H7 (cell line): ENCODE measurements at regions not wholly inside any gene's neighbourhood (a gene's known extent, or its start where the extent isn't known, plus 50 kb on each side); places are given as distances from the start of the nearest gene placed in this dataset.

Source experiments
- DNase-seq: peaks from one replicate; pipeline ENCODE4 v3.0.0; 2012
- H3K27me3 ChIP-seq: 2 replicates; pipeline ENCODE4 v1.6.0; 2011; ENCODE audit warnings: mild to moderate bottlenecking, low read length; ENCODE audit not compliant: control insufficient read depth, insufficient read depth
- H3K36me3 ChIP-seq: replicated peaks from 2 replicates; pipeline ENCODE4 v1.5.1; 2011; ENCODE audit warnings: low read length; ENCODE audit not compliant: control insufficient read depth, insufficient read depth
- H3K4me3 ChIP-seq: 2 replicates; pipeline ENCODE4 v1.5.1; 2011; ENCODE audit warnings: low read depth, mild to moderate bottlenecking, control low read depth, low read length, moderate library complexity; ENCODE audit not compliant: insufficient read depth

DNA sequence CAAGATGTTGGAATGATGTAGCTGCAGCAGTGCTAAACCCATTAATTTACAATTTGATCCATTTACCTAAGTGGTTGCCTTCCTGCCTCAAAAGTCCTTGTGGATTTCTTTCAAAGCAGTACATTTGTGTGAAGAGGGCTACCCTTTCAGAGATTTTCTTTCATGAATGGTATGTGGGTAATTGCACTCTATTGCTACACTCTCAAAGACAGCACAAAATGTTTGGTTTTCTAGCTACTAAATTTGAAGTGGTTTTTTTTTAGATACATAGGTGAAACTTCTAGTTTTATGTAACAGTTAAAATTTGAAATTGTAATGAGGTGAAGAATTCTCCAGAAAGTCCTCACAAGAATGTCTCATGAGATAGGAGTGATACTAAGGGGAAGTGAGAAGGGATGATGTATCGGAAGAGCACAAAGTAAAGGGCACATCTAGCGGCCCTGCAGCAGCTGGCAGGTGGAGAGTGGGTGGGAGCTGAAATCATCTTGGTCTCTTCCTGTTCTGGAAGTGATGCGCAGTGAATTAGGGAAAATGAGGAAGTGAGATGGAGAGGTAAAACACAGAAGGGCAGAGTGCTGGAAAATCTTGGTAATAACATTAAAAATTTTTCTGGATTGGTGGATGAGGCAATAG is 236.8 kb upstream of the MAN1A1 start:
- H3K4me3 ChIP-seq = no peak overlapping the region
- no peak for DNase-seq
- no peaks in the 10 kb centered on the region for H3K36me3 ChIP-seq
- H3K27me3 ChIP-seq = no peaks in the 10 kb centered on the region

GRCh38 chr6:119584088-119584487 is 234.5 kb upstream of the MAN1A1 start:
- no peaks in the 10 kb centered on the region for H3K36me3 ChIP-seq
- no peaks in the 10 kb centered on the region for H3K27me3 ChIP-seq
- no peak overlapping the region for H3K4me3 ChIP-seq
- DNase-seq = no peak

- no peaks in the 10 kb centered on the region for H3K27me3 ChIP-seq
- H3K4me3 ChIP-seq = no peak overlapping the region
- no peak for DNase-seq
- no peaks in the 10 kb centered on the region for H3K36me3 ChIP-seq
Measured at GRCh38 chr6:119581220-119581619, 231.7 kb upstream of the MAN1A1 start.

DNA sequence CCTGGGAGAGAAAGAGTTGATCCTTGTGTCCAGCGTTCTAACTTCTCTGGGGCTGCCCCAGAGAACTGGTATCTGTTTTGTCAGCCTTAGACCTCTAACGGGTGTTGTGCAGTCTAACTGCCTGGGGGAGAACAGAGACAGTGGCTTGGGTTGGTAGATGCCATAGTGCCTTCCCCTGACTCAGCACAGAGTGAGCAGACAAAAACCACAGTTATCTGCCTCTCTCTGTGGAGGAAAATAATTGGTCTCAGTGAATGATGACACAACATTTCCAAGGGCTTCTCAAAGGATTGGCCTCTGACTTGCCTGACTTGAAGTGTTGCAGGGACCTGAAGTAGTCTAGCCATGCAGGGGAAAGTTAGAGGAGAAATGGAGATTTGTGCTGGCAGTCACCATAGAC is 226.2 kb upstream of the MAN1A1 start:
- Histone ChIP-seq H3K27me3 (no peaks in the 10 kb centered on the region), H3K4me3 (no peak overlapping the region), H3K36me3 (no peaks in the 10 kb centered on the region)
- no peak for DNase-seq

GRCh38 chr6:119568580-119568979 is 219.0 kb upstream of the MAN1A1 start:
- no peaks in the 10 kb centered on the region for H3K27me3 ChIP-seq
- DNase-seq = no peak
- no peaks in the 10 kb centered on the region for H3K36me3 ChIP-seq
- H3K4me3 ChIP-seq = no peak overlapping the region

DNA sequence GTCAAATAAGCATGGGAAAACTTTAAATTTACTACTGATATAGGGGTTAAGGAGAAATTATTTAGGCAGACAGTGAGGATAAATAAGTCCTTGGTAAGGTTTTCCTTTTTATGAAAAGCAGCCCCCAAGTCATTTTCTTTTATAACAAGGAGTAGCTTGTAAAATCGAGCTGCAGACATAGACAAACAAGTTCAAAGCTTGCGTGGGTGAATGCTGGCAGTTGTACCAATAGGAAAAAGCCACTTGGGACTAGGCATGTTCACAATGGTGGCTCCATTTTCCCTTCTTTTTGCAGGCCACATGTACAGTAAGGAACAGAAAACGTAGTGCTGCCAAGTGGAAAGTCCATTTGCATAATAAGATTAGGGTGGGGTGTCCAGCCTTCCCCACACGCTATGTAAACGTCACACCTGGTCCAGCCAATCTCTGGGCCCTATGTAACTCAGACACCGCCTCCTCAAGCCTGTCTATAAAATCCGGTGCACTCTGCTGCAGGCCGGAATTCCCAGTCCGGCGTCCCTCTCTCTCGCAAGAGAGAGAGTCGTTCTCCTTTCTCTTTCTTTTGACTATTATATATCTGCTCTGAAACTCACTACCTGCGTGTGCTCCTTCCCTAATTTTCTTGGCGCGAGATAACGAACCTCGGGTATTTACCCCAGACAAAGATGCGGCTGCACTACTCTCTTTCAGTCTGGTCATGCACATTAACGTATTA is 217.1 kb upstream of the MAN1A1 start:
- Histone ChIP-seq H3K36me3 (no peaks in the 10 kb centered on the region), H3K27me3 (no peaks in the 10 kb centered on the region), H3K4me3 (no peak overlapping the region)
- no peak for DNase-seq

GRCh38 chr6:119565893-119566292 is 216.3 kb upstream of the MAN1A1 start:
- Histone ChIP-seq H3K4me3 (no peak overlapping the region), H3K27me3 (no peaks in the 10 kb centered on the region), H3K36me3 (no peaks in the 10 kb centered on the region)
- no peak for DNase-seq

GRCh38 chr6:119562168-119562567 is 212.6 kb upstream of the MAN1A1 start:
- H3K27me3 ChIP-seq = no peaks in the 10 kb centered on the region
- no peak for DNase-seq
- H3K4me3 ChIP-seq = no peak overlapping the region
- H3K36me3 ChIP-seq = no peaks in the 10 kb centered on the region

- Histone ChIP-seq H3K4me3 (no peak overlapping the region), H3K36me3 (no peaks in the 10 kb centered on the region), H3K27me3 (no peaks in the 10 kb centered on the region)
- DNase-seq = no peak
Measured at GRCh38 chr6:119559586-119559985, 210.0 kb upstream of the MAN1A1 start.

- H3K4me3 ChIP-seq = no peak overlapping the region
- DNase-seq = no peak
- no peaks in the 10 kb centered on the region for H3K27me3 ChIP-seq
- no peaks in the 10 kb centered on the region for H3K36me3 ChIP-seq
Measured at GRCh38 chr6:119557239-119557638, 207.7 kb upstream of the MAN1A1 start.

- no peaks in the 10 kb centered on the region for H3K27me3 ChIP-seq
- no peak for DNase-seq
- H3K4me3 ChIP-seq = no peak overlapping the region
- no peaks in the 10 kb centered on the region for H3K36me3 ChIP-seq
Measured at GRCh38 chr6:119552021-119552420, 202.5 kb upstream of the MAN1A1 start.

DNA sequence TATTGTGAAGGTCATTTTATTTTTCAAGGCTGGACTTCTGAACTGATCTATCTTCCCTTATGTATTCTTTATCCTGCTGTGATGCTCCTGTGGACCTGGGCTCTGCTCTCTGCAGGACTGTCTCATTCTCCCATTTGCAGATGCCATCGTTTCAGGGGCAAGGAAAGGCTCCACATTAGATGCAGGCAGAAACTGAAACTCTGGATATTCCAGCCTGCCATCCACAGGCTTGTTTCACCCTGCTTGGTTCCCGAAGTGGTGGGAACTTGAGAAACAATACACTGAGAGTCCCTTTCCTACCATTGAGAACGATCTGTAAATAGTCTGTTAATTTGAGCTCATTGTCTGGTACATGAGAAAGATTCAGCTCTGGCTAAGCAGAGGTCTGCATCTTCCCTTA is 197.5 kb upstream of the MAN1A1 start:
- DNase-seq = no peak
- no peaks in the 10 kb centered on the region for H3K27me3 ChIP-seq
- H3K4me3 ChIP-seq = no peak overlapping the region
- no peaks in the 10 kb centered on the region for H3K36me3 ChIP-seq

- Histone ChIP-seq H3K27me3 (no peaks in the 10 kb centered on the region), H3K4me3 (no peak overlapping the region), H3K36me3 (no peaks in the 10 kb centered on the region)
- DNase-seq = no peak
Measured at GRCh38 chr6:119545245-119545644, 195.7 kb upstream of the MAN1A1 start.

- no peak for DNase-seq
- Histone ChIP-seq H3K36me3 (no peaks in the 10 kb centered on the region), H3K4me3 (no peak overlapping the region), H3K27me3 (no peaks in the 10 kb centered on the region)
Measured at GRCh38 chr6:119544325-119545175, 195.0 kb upstream of the MAN1A1 start.

DNA sequence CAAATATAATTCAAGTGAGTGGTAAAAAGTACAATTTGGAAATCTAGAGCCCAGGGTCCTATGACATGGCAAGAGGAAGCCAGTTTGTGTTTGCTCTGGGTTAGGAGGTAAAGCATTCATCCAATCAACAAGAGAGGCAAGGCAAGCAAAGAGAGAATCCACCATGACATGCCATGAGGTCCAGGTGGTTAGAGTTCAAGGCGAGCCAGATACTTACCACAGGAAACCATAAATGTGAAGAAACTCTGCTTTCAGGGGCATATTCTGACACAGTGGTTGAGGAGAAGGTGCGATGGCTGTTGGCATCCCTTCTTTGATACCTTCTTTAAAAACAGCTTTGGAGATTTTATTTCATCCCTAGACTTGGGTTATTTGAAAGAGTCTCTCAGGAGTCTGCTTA is 193.8 kb upstream of the MAN1A1 start:
- no peaks in the 10 kb centered on the region for H3K27me3 ChIP-seq
- H3K36me3 ChIP-seq = no peaks in the 10 kb centered on the region
- DNase-seq = no peak
- H3K4me3 ChIP-seq = no peak overlapping the region
